ENCODE measurements at regions not wholly inside any gene's neighbourhood (a gene's known extent, or its start where the extent isn't known, plus 50 kb on each side); places are given as distances from the start of the nearest gene placed in this dataset.
"Not testable (repeated sequence)": the region's sequence is repeated elsewhere in the genome, so short reads cannot be mapped to it uniquely, and the experiment has no call there.

DNA sequence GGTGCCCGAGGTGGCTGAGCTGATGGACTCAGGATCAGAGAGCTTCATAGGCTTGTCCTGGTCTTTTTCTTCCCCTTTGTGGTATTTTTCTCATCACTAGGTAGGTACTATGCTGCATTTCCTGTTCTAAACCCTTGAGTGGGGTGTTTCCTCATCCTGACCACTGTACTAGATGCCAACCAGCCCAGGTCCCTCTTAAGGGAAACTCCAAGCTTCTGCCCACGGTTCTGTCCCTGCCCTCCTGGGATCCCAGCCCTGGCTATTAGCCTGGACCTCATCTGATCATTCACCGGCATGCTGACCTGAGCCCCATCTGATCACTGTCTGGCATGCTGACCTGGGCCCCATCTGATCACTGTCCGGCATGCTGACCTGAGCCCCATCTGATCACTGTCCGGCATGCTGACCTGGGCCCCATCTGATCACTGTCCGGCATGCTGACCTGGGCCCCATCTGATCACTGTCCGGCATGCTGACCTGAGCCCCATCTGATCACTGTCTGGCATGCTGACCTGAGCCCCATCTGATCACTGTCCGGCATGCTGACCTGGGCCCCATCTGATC is 207.6 kb downstream of the NDUFA10 start:
- H3K4me1 ChIP-seq (ENCODE audit: control insufficient read depth, insufficient read depth, low read length), result peaks cover 11% of the 10 kb centered on the region
- H3K36me3 ChIP-seq (ENCODE audit: control insufficient read depth in 2 of 2, insufficient read depth in 1 of 2, low read length in 2 of 2); H3K4me3 ChIP-seq (ENCODE audit: low read depth, low read length); H3K27ac ChIP-seq (ENCODE audit: extremely low read depth, low read depth, low read length); CTCF ChIA-PET; H3K9me3 ChIP-seq (ENCODE audit: control insufficient read depth, insufficient read depth, low read depth, low read length); POLR2A ChIA-PET: not testable (repeated sequence)

GRCh38 chr2:239816576-239817467 is 208.3 kb downstream of the NDUFA10 start:
- ChIA-PET POLR2A (no interaction called here), CTCF (no interaction called here)
- H3K27ac ChIP-seq (ENCODE audit: extremely low read depth, low read depth, low read length), result no peak overlapping the region

More at GRCh38 chr2:239816576-239817467, 208.3 kb downstream of the NDUFA10 start:
- TF ChIP-seq GLI2 (tag by site-specific recombination; IDR thresholded peaks at IDR 0.05; ENCODE audit: borderline replicate concordance, low read depth) (no peak), ZNF785 (tag by site-specific recombination; IDR thresholded peaks at IDR 0.05) (no peak), ZNF677 (tag by site-specific recombination; IDR thresholded peaks at IDR 0.05) (no peak), ZXDB (tag by site-specific recombination; IDR thresholded peaks at IDR 0.05) (no peak), ZBTB10 (tag by site-specific recombination; IDR thresholded peaks at IDR 0.05) (no peak), KLF10 (tag by site-specific recombination; IDR thresholded peaks at IDR 0.05) (no peak), ZNF488 (tag by site-specific recombination; IDR thresholded peaks at IDR 0.05) (no peak), ZSCAN4 (tag by site-specific recombination; IDR thresholded peaks at IDR 0.05) (no peak), BCL11A (tag by site-specific recombination; IDR thresholded peaks at IDR 0.05; ENCODE audit: low read depth) (no peak), ZNF211 (tag by site-specific recombination; IDR thresholded peaks at IDR 0.05; ENCODE audit: low read depth) (no peak), ZSCAN16 (tag by site-specific recombination; IDR thresholded peaks at IDR 0.05) (no peak), ZNF350 (tag by site-specific recombination; IDR thresholded peaks at IDR 0.05) (no peak), FEZF1 (tag by site-specific recombination; IDR thresholded peaks at IDR 0.05) (no peak)
- TF ChIP-seq, protein P1, sequence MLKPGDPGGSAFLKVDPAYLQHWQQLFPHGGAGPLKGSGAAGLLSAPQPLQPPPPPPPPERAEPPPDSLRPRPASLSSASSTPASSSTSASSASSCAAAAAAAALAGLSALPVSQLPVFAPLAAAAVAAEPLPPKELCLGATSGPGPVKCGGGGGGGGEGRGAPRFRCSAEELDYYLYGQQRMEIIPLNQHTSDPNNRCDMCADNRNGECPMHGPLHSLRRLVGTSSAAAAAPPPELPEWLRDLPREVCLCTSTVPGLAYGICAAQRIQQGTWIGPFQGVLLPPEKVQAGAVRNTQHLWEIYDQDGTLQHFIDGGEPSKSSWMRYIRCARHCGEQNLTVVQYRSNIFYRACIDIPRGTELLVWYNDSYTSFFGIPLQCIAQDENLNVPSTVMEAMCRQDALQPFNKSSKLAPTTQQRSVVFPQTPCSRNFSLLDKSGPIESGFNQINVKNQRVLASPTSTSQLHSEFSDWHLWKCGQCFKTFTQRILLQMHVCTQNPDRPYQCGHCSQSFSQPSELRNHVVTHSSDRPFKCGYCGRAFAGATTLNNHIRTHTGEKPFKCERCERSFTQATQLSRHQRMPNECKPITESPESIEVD (tag by site-specific recombination; IDR thresholded peaks at IDR 0.05), result no peak
- TF ChIP-seq, protein P2, sequence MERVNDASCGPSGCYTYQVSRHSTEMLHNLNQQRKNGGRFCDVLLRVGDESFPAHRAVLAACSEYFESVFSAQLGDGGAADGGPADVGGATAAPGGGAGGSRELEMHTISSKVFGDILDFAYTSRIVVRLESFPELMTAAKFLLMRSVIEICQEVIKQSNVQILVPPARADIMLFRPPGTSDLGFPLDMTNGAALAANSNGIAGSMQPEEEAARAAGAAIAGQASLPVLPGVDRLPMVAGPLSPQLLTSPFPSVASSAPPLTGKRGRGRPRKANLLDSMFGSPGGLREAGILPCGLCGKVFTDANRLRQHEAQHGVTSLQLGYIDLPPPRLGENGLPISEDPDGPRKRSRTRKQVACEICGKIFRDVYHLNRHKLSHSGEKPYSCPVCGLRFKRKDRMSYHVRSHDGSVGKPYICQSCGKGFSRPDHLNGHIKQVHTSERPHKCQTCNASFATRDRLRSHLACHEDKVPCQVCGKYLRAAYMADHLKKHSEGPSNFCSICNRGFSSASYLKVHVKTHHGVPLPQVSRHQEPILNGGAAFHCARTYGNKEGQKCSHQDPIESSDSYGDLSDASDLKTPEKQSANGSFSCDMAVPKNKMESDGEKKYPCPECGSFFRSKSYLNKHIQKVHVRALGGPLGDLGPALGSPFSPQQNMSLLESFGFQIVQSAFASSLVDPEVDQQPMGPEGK (tag by site-specific recombination; IDR thresholded peaks at IDR 0.05), result no peak
- Histone ChIP-seq H3K4me1 (ENCODE audit: control insufficient read depth, insufficient read depth, low read length) (peaks cover 11% of the 10 kb centered on the region), H3K4me3 (ENCODE audit: low read depth, low read length) (no peak overlapping the region), H3K36me3 (ENCODE audit: control insufficient read depth in 2 of 2, insufficient read depth in 1 of 2, low read length in 2 of 2) (no peaks in the 10 kb centered on the region), H3K9me3 (ENCODE audit: control insufficient read depth, insufficient read depth, low read depth, low read length) (no peaks in the 10 kb centered on the region)

Measured in HEK293 (cell line).